NT2/D1 (cell line): ENCODE measurements at regions not wholly inside any gene's neighbourhood (a gene's known extent, or its start where the extent isn't known, plus 50 kb on each side); places are given as distances from the start of the nearest gene placed in this dataset.

Source experiments
- SUZ12 ChIP-seq: IDR thresholded peaks from 2 replicates; pipeline ENCODE4 v1.6.1; 2011; ENCODE audit not compliant: insufficient read length, insufficient read depth; ENCODE audit errors: extremely low read depth
- YY1 ChIP-seq: IDR thresholded peaks from 2 replicates; pipeline ENCODE4 v1.6.1; 2011; ENCODE audit not compliant: insufficient read length, insufficient read depth
- ZNF274 ChIP-seq: IDR thresholded peaks from 2 replicates; pipeline ENCODE4 v1.6.1; 2011; ENCODE audit warnings: mild to moderate bottlenecking, low read depth, low read length

- TF ChIP-seq YY1 = no peak
- no peak for TF ChIP-seq SUZ12
- no peak for TF ChIP-seq ZNF274
Measured at GRCh38 chr1:214901718-214902117, 180.8 kb upstream of the KCNK2 start.
